G401 (cell line): ENCODE measurements at regions not wholly inside any gene's neighbourhood (a gene's known extent, or its start where the extent isn't known, plus 50 kb on each side); places are given as distances from the start of the nearest gene placed in this dataset.

Experiments used
- DNase-seq: peaks from one replicate; pipeline ENCODE4 v3.0.0-alpha.2; 2015; ENCODE audit warnings: low spot score
- in situ Hi-C: cut with HindIII; loops from 2 replicates; pipeline ENCODE4 v1.10.0; 2016; ENCODE audit warnings: low sequenced_read_pairs, mixed read lengths

DNA sequence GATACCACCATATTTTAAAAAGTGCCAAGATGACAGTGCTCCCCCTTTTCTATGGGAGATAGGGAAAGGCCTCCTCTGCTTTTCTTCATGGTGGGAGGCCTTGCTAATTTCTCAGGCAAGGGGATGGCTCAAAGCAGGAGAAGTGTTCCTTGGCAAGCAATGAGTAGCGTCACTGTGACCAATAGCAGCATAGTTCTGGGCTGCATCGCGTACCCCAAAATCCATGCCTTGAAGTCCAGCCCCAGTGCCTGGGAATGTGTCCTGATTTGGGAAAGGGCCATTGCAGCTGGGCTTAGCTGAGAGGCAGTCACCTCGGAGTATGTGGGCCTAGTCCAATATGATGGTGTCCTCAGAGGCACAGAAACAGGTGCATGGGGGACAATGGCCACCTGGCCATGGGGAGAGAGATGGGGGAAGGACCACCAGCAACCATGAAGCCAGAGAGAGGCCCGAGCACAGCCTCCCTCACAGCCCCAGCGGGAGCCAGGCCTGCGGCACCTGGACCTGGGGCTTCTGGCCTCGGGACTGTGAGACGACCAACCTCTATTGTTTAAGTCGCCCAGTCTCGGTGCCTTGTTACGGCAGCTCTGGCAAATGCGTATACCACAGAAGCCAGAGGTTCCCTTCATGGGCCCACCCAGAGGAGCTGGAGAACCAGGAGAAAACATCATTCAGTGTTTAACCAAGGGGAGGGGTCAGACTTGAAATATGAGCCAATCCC, 153.1 kb upstream of the RPS6KA2 start:
- no peak for DNase-seq
- in situ Hi-C loops = no loop called here

DNA sequence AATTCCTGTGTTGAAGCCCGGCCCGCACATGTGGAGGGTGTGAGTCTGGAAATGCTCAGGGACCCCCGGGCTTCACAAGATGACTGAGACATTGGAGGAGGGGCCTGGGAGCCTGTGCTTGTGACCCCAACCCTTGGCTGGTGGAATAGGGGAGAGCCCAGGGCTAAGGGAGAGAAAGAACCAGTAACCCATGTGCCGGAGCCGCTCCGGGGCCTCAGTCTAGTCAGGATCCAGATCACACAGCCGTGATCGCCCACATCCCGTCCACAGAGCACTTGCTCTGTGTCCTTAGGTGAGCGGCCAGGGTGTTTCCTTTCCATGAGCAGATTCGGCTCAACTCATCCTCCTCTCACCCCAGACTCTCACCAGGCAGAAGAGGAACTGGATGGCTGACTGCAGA, 152.3 kb upstream of the RPS6KA2 start:
- DNase-seq = no peak
- in situ Hi-C loops = no loop called here

DNA sequence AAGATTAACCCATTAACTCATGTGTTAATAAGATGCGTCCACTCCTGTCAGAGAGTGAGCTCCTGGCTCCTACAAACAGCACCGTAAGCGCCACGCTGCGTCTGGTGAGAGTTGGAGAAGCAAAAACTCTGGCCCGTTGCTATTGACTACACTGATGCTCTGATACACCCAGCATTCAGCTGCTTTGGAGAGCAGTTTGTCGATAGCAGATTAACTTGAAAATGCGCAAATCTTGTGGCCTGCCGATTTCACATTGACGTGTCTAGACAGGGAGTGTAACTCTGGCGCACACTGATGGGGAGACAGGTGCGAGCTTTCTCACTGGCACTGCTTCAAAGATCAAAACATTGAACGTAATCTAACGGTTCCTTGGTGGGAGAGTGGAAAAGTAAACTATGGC, 151.7 kb upstream of the RPS6KA2 start:
- in situ Hi-C loops = no loop called here
- DNase-seq = no peak

DNA sequence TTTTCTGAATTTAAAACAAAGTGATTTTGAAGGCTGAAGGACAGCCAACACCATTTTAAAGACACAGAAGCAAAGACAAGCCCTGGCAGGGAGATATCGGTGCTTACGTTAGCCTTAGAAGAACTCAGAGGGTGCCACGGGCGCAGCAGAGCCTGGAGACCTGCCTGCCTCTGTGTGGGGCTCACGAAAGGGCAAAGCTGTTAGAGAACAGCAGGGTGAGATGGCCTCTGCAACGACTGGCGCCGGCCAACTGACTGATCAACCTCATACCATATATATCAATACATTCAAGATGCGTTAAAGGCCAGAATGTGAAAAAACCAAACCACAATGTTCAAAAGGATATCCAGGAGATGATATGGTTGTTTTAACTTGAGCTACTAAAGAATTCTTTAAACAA, 151.0 kb upstream of the RPS6KA2 start:
- in situ Hi-C loops = no loop called here
- DNase-seq = no peak

DNA sequence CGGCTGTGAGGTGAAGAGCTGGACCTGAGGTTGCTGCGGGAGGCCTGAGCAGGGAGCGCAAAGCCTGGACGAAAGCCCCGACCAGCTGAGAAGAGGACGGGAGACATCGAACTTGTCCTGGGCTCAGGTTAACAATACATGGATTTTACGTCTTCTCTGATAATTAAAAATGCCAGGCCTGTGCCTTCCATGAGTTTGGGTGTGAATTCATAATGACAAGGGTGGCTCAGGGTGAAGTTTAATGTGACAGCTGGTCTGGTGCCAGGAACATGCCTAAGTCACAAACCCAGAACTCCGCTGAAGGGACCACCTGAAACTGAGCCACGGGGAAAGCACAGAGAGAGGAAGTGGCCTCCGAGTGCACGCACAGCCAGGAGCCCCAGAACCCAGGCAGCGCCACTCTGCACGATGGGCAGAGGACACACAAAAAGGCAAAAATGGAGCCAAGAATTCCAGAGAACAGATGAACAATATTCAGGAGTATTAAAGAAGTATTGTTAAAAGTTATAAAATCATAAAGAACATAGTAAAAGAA, 150.1 kb upstream of the RPS6KA2 start:
- DNase-seq = no peak
- in situ Hi-C loops = no loop called here

DNA sequence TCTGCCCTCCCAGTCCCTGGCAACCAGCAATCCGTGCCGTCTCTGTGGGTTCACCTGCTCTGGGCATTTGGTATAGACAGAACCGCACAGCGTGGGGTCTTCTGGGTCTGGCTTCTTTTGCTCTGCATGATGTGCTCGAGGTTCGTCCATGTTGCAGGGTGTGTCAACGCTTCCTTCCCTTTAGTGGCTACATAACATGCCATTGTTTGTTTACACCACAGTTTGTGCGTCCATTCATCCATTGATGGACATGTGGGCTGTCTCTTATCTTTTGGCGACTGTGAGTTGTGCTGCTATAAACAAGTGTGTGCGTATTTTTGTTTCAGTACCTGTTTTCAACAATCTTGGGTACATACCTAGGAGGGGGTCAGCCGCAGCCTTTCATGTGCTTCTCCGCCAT, 149.5 kb upstream of the RPS6KA2 start:
- no peak for DNase-seq
- in situ Hi-C loops = no loop called here

GRCh38 chr6:166775923-166776220, 148.8 kb upstream of the RPS6KA2 start:
- in situ Hi-C loops = no loop called here
- no peak for DNase-seq

GRCh38 chr6:166775180-166775922, 148.3 kb upstream of the RPS6KA2 start:
- in situ Hi-C loops = no loop called here
- DNase-seq = peak; percentile 80

DNA sequence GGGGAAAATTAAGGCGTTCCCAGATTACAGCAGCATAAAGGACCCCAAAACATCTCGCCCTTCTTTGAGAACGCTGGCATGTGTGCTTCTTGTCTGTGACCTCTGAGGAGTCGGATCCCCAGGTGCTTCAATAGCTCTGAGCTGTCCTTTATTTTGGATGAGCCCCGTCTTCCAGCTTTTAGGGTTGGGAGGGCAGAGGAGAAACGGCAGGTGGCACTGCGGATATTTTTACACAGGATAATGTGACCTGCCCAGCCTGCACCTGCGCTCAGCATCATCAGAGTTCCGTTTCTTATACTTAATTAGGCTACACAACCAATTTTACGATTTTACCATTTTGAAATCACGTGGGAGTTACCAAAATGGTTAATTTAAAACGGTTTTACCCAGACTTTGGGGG, 147.7 kb upstream of the RPS6KA2 start:
- no peak for DNase-seq
- in situ Hi-C loops = no loop called here

- DNase-seq = no peak
- in situ Hi-C loops = no loop called here
Measured at GRCh38 chr6:166774292-166774691, 147.2 kb upstream of the RPS6KA2 start.

GRCh38 chr6:166772518-166772917, 145.5 kb upstream of the RPS6KA2 start:
- DNase-seq = no peak
- in situ Hi-C loops = no loop called here

- in situ Hi-C loops = no loop called here
- DNase-seq = no peak
Measured at GRCh38 chr6:166771701-166772100, 144.7 kb upstream of the RPS6KA2 start.

- in situ Hi-C loops = no loop called here
- no peak for DNase-seq
Measured at GRCh38 chr6:166770216-166771116, 143.4 kb upstream of the RPS6KA2 start.

GRCh38 chr6:166769648-166770047, 142.6 kb upstream of the RPS6KA2 start:
- DNase-seq = no peak
- in situ Hi-C loops = no loop called here

DNA sequence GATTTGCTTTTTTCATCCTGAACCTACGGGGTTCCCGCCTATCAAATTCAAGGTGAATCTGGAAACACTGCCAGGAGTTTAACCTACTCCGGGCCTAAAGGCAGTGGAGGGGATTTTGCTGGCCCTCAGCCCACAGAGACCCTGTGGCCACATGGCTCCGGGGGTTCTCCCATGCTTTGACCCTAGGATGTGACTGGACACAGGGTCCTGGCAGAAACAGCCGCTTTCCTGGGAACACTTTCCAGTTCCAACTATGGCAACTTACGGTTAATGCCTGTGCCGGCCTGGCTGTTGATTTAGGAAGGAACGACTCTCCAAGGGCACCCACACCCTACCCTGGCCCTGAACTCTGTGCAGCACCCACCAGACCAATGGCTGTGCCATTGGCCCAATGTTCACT, 141.7 kb upstream of the RPS6KA2 start:
- DNase-seq = no peak
- in situ Hi-C loops = no loop called here

DNA sequence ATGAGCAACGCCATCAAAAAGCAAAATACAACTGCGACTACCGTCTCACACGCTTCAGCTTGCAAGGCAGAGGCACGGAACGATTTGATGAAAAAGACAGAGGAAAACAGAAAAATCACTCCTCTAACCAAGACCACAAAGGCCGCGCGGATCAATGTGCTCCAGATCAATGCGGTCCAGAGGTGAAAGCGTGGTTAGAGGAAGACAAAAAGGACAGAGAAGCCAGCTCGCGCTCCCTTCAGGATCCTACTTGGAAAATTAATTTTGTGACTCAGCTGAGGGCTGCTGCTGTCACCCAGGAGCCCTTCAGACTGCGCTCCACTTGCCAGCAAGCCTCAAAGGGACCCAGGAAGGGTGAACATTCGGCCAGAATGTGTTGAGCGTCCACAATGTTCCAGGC, 140.2 kb upstream of the RPS6KA2 start:
- in situ Hi-C loops = no loop called here
- no peak for DNase-seq

- no peak for DNase-seq
- in situ Hi-C loops = no loop called here
Measured at GRCh38 chr6:166766769-166767168, 139.7 kb upstream of the RPS6KA2 start.

GRCh38 chr6:166765234-166765541, 138.1 kb upstream of the RPS6KA2 start:
- DNase-seq = no peak
- in situ Hi-C loops = no loop called here

GRCh38 chr6:166764473-166765233, 137.6 kb upstream of the RPS6KA2 start:
- no peak for DNase-seq
- in situ Hi-C loops = no loop called here
